ENCODE measurements at regions not wholly inside any gene's neighbourhood (a gene's known extent, or its start where the extent isn't known, plus 50 kb on each side); places are given as distances from the start of the nearest gene placed in this dataset.

DNA sequence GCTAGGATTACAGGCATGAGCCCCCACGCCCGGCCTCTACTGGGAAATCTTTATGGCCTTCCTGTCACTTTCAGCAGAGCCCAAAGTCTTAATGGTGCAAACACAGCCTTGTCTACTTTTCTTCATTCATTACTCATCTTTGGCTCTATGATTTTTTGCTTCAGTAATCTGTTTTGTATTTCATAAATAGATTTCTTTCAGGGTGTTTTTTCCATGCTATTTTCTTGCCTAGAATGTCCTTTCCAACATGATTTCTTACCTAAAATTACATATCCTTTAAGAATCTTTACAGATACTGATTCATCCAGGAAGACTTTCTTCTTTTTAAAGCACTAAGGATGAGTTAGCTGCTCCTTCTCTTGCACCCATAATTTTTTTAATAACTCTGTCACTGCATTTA is 213.0 kb downstream of the TAF11L14 start:
- TF ChIP-seq POLR2A (IDR thresholded peaks at IDR 0.05), result no peak
- TF ChIP-seq CTCF (IDR thresholded peaks at IDR 0.05), result no peak
- TF ChIP-seq POLR2AphosphoS5 (IDR thresholded peaks at IDR 0.05), result no peak
